HG02759 (cell line): ENCODE measurements at regions not wholly inside any gene's neighbourhood (a gene's known extent, or its start where the extent isn't known, plus 50 kb on each side); places are given as distances from the start of the nearest gene placed in this dataset.
"Not testable (repeated sequence)": the region's sequence is repeated elsewhere in the genome, so short reads cannot be mapped to it uniquely, and the experiment has no call there.

ENCODE experiments used
- ATAC-seq: cut with Tn5 transposase; IDR thresholded peaks from one replicate; pipeline ENCODE4 v1.9.1; 2021; ENCODE audit warnings: mild to moderate bottlenecking, moderate library complexity; ENCODE audit not compliant: unreplicated experiment

DNA sequence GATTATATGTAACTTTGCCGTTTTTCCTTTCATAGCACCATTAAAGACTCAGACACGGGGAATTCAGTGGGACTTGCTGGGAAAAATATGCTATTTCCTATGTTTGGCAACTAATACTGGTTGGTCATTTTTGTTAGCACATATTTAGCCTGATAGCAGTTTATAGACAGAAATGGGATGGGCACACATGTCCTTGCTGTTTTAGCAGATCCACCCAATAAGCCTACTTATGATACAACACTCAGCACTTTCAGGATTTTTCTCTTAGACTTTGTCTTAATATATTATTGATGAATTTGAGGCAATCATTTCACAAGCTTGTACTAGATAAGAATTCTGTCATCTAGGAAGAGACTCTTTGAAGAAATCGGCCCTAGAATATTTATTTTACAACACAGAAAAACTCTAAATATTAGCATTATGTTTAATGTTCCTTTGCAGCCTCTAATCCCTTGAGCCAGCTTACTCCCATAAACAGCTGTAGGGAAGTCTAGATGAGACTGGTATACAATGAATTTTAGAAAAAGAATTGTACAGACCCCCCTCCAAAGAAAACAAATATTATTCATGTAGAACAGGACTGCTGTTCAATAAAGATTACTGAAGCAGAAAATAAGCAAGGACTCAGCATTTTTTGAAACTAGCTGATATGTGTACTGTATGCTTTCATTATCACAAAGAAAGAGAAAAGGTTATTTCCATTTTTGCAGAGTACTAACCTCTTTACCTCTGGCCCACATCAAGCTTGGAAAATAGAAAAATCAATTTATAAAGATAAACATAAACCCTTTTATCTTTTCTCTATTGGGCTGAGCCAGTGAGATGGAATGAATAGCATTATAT lies 656.8 kb upstream of the SGO1 start:
- ATAC-seq, result no peak

DNA sequence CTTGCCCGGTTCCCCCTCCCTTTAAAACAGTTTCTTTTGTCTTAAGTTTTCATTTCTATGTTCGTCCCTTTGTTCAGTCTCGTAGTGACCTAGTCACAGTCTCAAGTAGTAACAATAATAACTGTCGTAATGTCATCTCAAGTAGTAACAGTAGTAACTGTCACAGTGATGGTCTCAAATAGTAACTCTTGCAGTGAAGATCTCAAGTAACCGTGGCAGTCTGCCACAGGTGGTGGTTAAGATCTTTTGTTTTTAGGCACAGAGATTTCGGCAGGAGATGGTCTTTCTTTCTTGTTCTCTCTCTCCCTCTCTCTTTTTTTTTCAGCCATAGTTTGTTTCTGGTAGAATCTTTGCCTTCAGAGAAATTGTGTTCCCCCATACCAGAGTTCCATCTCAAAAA lies 656.0 kb upstream of the SGO1 start:
- no peak for ATAC-seq

DNA sequence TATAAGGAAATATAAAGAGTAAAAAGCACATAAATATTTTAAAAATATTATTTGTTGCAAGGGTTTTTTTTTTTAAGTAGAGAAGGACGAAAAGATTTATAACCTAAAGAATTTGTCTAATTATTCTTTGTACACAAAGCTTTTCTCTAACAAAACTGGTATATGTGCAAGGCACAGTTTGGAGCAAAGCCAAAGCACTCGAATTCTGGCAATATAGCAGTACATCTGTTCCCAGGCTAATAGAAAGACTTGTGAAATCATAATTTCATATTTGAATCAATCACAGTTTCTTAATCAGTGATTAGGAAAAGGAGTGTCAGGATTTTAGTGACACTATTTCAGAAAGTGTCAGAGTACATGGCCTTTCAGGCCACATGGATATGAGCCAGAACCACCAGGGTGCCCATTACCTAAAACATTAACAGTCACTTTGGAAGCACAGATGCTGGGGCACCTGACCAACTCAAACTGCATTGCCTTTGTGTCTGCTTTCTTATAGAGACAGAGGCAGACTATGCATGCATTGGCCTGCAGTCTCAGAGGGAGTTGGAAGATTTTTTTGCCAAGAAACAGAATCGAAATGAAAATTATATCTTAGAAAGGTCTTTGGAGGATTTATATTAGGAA lies 651.8 kb upstream of the SGO1 start:
- ATAC-seq, result no peak

DNA sequence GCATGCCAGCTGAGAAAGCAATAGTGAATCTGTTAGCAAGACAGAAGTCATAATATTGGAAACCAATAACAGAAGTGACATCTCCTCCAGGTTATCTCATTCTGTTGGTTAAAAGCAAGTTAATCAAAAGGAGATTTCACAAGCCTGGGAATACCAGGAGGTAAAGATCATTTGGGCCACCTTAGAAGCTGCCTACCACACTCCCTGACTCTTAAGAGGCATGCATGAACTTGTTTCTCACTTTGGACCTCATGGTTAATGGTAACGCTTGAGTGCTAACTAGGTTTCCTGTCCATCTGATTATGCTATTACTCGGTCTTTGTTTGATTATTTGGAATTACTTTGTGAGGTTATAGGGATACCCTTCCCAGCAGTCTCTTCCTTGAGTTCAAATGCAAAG lies 650.8 kb upstream of the SGO1 start:
- no peak for ATAC-seq

DNA sequence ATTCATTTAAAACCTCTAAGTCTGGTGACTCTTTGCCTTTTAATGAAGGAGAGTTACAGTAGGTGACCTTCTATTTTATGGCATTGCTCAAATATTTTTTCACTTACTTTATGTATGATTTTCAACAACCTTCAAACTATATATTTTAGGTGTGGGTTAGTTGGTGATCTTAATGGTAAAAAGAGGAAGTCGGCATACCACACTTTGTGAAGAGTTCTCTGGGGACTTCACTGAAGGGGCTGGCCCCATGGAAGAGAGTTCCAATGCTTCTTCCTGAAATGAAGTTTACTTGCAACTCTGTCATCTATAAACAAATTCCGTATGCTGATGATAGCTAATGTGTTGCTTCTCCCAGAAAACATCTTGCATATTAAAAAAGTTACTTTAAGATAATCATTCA lies 647.0 kb upstream of the SGO1 start:
- no peak for ATAC-seq

DNA sequence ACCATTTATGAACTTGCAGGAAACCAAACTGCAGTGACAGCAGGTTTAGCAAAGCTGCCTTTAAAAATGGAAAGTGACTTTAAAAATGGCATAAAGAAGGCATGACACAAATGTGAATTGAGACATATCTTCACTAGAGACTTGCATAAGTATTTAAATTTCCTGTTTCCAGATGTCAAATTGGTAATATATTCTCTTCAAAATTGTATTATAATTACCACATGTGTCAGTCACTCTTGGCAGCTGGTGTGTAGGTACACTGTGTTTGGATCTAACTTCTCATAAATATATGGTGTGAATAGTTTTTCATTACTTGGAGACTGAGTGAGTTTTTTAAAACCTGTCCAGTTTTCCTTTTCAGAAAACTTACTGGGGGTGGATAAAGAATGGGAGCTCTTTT lies 636.2 kb upstream of the SGO1 start:
- no peak for ATAC-seq

DNA sequence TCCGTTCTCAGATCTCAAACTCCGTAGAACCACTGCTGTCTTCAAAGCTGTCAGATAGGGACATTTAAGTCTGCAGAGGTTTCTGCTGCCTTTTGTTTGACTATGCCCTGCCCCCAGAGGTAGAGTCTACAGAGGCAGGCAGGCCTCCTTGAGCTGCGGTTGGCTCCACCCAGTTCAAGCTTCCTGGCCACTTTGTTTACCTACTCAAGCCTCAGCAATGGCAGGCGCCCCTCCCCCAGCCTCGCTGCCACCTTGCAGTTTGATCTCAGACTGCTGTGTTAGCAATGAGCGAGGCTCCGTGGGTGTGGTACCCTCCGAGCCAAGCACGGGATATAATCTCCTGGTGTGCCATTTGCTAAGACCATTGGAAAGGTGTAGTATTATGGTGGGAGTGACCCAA lies 634.9 kb upstream of the SGO1 start:
- ATAC-seq, result not testable (repeated sequence)

DNA sequence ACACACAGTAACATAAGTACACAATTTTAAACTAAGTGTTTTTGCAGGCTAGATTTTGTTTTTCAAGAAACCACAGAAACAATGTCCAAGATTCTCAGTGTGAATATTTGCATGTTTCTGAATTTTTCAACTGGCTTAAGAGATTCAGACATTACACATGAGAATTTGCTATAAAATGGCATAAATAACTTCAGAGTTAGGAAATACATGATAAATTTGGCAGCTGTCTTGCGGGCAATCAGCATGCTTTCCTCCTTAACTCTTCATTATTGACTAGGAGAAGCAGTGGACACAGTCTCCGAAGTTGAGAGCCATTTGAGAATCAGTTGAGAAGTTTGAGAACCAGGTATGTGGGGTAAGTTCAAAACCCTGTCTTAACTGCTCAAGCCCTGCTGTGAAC lies 625.6 kb upstream of the SGO1 start:
- no peak for ATAC-seq

DNA sequence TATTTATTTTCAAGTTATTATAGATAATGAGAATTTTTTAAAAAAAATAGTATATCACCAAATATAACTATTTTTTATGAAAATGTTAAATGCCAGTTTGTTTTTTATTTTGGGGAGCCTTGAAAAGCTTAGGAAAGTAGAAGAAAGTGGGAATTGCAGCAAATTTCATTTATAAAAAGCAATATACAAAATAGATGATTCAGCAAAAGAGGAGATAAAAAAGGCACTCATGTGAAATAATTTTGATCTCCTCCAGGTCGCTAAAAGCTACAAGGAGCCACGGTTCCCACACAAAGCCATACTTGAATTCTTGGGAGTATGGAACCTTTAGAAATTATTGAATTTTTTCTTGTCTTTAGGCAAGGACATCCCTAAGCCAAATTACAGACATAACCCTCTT lies 625.0 kb upstream of the SGO1 start:
- no peak for ATAC-seq

DNA sequence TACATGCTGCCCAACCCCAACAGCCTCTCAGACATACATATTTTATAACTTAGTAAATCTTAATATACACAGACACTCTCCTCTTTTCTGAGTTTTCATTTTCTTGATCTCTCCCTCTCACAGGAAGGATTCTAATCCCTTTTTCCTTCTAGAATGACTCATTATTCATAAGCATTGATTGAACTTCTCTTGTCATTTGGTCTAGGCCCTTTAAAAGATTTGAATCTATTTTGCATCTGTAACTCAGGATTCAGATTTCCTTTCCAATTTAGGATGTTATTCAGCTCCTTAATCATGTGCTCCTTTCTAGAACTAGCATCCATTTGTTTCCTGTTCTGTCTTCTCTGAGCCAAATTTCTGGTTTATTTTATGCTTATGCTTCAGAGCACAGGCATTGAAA lies 624.5 kb upstream of the SGO1 start:
- no peak for ATAC-seq

DNA sequence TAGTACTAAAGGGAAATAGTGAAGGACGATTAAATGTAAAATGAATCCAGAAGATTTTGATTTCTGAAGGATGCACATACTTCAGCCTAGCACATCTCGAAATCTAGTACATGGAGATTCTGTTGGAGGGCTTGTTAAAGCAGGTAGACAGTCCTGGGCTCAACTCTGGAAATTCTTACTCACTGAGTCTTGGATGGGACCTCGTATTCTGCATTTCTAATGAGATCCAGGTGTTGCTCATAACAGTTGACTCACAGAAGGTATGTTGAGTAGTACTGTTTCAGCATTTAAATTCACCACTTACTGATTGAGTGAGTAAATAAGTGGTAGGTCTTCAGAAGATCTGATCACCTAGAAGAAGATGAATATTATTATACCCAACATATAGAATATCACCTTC lies 623.4 kb upstream of the SGO1 start:
- no peak for ATAC-seq

DNA sequence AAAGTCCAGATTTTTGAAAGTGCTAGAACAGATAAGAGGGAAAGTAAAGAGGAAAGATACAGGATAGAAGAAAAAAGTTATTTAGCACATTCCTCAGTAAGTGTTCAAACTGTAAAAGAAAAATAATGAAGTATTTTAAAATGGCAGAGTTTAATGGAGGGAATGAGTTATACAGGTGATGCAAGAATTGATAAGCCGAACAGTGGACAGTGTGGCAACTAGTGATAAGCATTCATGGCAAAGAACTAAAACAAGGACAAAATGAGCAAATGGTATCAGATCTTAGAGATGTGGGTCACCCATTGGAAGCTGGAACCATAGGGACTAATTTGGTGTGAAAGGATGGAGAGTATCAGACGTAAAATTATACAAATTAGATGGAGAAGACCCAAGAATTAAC lies 622.9 kb upstream of the SGO1 start:
- no peak for ATAC-seq

DNA sequence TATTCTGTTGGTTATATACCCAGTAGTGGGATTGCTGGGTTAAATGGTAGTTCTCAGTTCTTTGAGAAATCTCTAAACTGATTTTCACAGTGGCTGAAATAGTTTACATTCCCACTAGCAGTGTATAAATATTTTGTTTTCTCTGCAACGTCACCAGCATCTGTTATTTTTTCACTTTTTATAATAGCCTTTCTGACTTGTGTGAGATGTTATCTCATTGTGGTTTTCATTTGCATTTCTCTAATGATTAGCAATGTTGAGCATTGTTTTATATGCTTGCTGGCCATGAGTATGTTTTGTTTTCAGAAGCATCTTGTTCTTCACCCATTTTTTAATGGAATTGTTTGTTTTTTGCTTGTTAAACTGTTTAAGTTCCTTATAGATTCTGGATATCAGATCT lies 612.7 kb upstream of the SGO1 start:
- no peak for ATAC-seq

DNA sequence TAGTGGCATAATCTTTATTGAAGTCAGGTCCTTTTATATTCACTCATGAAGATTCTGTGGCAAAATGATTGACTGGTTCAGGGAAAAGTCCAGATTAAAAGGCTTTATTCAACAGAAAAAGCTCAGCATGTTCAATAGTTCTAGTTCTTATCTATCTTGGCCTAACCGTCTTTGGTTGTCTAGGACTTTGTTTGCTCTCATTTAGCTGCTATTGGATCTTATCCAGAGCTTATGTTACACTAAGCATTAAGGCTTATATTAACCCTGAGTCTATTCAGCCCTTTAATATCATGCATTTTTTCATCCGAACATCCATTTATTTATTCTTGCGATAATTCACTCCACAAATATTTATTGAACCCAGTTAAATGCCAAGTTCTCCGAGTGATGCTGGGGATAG lies 601.0 kb upstream of the SGO1 start:
- ATAC-seq, result no peak

DNA sequence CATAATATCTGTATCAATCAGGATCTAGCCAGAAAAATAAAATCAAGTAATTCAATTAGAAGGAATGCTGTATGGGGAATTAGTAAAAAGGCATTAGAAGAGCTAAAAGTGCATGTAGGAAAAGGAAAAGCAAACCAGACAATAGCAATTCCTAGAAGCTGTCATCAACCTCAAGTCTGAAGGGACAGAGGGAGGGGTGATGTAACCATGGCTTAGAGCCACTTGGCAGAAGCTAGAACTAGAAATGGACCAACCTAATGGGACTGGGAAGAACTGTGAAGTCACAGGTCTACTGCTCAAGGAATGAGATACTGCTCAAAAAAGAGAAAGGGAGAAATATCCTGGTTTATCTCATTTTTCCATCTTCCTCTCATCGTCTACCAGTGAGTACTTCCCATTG lies 590.7 kb upstream of the SGO1 start:
- no peak for ATAC-seq

DNA sequence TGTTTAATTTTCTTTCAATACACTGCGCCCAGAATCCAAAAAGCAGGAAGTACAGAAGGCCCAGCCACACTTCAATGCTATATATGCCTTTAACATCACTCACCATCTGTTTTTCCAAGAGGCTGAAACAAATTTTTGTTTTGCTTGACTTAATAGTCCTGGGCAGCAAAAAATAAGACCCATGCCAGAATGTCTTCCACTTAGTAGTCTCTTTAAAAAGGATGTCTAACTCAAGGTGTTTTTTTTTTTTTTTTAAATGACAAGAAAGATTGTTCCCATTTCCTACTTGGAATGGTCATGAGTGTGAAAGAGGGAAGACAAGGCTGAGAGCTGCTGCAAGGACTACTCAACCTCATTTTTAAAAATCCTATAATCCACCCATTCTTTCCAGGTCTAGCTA lies 590.3 kb upstream of the SGO1 start:
- no peak for ATAC-seq

DNA sequence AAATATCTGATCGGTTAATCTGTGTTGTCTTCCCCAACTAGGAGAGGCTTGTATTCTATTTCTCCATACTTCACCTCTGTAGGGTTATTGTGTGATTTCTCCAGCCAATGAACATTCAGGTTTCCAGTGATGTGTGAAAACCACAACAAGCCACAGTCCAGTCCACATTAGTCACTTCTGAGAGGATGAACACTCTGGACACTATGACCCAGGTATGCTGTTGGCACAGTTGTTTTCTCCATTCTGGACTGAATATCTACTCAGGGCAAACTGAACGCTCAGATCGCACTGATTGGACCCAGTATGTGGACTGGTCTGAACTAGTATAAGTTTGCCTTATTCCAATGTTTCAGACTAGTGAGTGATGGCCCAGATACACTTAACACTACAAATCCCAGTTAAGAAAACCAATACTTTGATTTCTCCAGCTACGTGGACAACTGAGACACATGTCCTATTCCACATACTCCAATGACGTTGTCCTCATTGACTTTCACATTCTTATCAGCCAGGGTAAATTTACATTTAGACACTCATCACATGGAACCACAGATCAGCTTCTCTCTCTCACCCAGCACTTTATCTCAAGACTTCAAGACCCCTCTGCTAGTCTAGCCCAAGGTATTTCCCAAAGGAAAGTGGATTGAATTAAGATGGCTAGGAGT lies 587.4 kb upstream of the SGO1 start:
- no peak for ATAC-seq

DNA sequence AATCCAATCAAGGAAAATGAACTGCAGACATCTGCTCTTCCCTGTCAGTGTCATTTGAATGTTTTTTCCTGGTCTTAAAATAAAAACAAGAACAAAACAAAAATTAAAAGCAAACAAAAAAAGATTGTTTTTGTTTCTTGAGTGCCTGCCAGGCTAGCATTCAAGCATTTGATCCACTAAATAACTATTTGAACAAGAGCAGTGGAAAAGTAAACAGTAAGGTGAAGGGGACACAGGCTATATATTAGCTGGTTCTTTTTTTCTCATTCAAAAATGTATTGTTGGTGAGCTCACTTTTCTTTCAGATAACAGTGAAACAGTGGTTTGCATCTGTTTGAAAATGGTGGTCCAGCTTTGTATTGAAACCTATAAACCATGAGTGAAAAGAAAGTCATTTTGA lies 586.9 kb upstream of the SGO1 start:
- no peak for ATAC-seq

DNA sequence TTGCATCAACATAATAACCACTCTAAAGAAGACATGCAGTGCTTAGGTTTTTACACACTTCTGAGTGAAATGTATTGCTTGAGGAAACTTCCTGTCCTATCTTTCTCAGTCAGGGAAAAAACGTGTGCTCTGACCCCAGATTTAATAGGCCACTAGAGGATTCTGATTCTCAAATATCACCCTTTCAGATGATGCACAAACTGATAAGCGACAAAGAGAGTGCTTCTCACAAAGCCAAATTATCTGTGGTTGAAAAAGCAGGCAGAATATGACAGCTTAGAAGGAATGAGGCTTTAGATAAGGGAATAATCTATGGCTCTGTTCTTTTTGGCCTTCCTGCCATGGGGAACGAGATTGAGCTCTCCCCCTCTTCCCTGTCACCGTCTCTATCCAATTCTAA lies 583.4 kb upstream of the SGO1 start:
- ATAC-seq, result no peak

DNA sequence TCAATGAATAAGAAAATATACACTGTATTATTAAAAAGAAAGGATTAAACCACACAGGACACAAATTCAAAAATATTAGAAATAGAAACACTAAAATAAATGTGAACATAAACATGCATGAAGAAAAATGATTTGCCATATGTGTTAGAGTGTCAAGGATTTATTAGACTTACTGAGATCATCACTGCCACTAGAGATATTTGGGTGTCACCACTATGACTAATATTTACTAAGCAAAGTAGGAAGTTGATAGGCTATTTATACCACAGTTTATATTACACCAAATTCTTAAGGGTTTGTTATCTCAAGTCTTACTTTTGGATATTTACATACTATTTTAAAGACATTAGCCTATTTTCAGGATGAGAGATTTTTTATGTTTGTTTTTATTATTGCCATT lies 575.0 kb upstream of the SGO1 start:
- no peak for ATAC-seq

DNA sequence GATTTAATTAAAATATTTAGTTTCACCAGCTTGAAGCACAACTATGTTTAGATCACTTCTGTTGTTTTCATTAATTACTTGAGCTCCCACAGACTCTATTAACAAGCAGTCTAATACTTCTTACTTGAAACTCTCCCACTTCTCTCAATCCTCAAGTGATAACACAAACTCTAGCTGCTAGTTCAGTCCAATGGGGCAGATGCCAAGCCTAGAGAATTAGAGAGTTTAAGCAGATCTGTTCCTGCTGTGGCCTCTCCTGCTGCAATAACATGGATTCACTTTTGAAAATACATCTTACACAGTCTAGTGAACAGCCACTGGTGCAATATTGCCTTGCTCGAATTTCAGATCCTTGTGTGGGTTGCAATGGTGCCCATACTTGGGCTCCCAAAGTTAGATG lies 566.4 kb upstream of the SGO1 start:
- no peak for ATAC-seq

DNA sequence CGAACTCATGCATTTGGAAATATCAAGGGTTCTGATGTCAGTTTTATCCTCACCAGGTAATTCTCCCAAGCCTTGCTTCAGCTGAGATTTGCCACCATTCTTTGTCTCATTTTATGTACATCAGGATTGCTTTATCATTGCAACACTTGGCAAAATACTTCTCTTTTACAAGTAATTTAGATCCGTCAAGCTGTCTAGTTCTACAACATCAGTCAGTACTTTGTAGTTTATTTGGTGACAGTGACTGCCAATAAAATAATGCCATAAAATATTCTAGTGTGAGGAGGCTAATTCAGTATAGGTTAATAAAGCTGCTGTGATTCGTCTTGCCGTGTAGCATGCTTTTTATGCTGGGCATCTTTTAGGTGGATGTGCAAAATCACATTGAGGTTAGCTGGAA lies 565.3 kb upstream of the SGO1 start:
- no peak for ATAC-seq
